GM21576 (cell line): ENCODE measurements at regions not wholly inside any gene's neighbourhood (a gene's known extent, or its start where the extent isn't known, plus 50 kb on each side); places are given as distances from the start of the nearest gene placed in this dataset.
"Not testable (repeated sequence)": the region's sequence is repeated elsewhere in the genome, so short reads cannot be mapped to it uniquely, and the experiment has no call there.

Experiments
- ATAC-seq: cut with Tn5 transposase; IDR thresholded peaks from one replicate; pipeline ENCODE4 v1.9.1; 2021; ENCODE audit warnings: mild to moderate bottlenecking, moderate library complexity; ENCODE audit not compliant: unreplicated experiment

- ATAC-seq: no peak
Observed at GRCh38 chr2:82226441-82226840, 1921.9 kb upstream of the LRRTM1 start.

- no peak for ATAC-seq
Observed at GRCh38 chr2:82224301-82224940, 1919.9 kb upstream of the LRRTM1 start.

GRCh38 chr2:82215212-82215611 lies 1910.7 kb upstream of the LRRTM1 start:
- no peak for ATAC-seq

- no peak for ATAC-seq
Observed at GRCh38 chr2:82199493-82199852, 1894.9 kb upstream of the LRRTM1 start.

- ATAC-seq: no peak
Observed at GRCh38 chr2:82198809-82199492, 1894.4 kb upstream of the LRRTM1 start.

GRCh38 chr2:82182270-82182669 lies 1877.7 kb upstream of the LRRTM1 start:
- ATAC-seq: no peak

GRCh38 chr2:82175210-82175609 lies 1870.7 kb upstream of the LRRTM1 start:
- ATAC-seq: not testable (repeated sequence)

GRCh38 chr2:82172483-82172882 lies 1867.9 kb upstream of the LRRTM1 start:
- ATAC-seq: no peak

GRCh38 chr2:82169379-82169778 lies 1864.8 kb upstream of the LRRTM1 start:
- no peak for ATAC-seq

- ATAC-seq: no peak
Observed at GRCh38 chr2:82165377-82165776, 1860.8 kb upstream of the LRRTM1 start.

- ATAC-seq: no peak
Observed at GRCh38 chr2:82158150-82158549, 1853.6 kb upstream of the LRRTM1 start.

- no peak for ATAC-seq
Observed at GRCh38 chr2:82155469-82155868, 1850.9 kb upstream of the LRRTM1 start.

GRCh38 chr2:82143343-82143742 lies 1838.8 kb upstream of the LRRTM1 start:
- no peak for ATAC-seq

- no peak for ATAC-seq
Observed at GRCh38 chr2:82139979-82140611, 1835.5 kb upstream of the LRRTM1 start.

- no peak for ATAC-seq
Observed at GRCh38 chr2:82137441-82137840, 1832.9 kb upstream of the LRRTM1 start.

- no peak for ATAC-seq
Observed at GRCh38 chr2:82128051-82128450, 1823.5 kb upstream of the LRRTM1 start.

GRCh38 chr2:82124629-82125028 lies 1820.1 kb upstream of the LRRTM1 start:
- no peak for ATAC-seq

- ATAC-seq: no peak
Observed at GRCh38 chr2:82120654-82121053, 1816.1 kb upstream of the LRRTM1 start.

GRCh38 chr2:82120115-82120514 lies 1815.6 kb upstream of the LRRTM1 start:
- ATAC-seq: no peak

- ATAC-seq: no peak
Observed at GRCh38 chr2:82109418-82109817, 1804.9 kb upstream of the LRRTM1 start.

GRCh38 chr2:82098617-82099016 lies 1794.1 kb upstream of the LRRTM1 start:
- ATAC-seq: no peak

- no peak for ATAC-seq
Observed at GRCh38 chr2:82089518-82089917, 1785.0 kb upstream of the LRRTM1 start.
